ENCODE measurements at regions not wholly inside any gene's neighbourhood (a gene's known extent, or its start where the extent isn't known, plus 50 kb on each side); places are given as distances from the start of the nearest gene placed in this dataset.
"Not testable (repeated sequence)": the region's sequence is repeated elsewhere in the genome, so short reads cannot be mapped to it uniquely, and the experiment has no call there.

DNA sequence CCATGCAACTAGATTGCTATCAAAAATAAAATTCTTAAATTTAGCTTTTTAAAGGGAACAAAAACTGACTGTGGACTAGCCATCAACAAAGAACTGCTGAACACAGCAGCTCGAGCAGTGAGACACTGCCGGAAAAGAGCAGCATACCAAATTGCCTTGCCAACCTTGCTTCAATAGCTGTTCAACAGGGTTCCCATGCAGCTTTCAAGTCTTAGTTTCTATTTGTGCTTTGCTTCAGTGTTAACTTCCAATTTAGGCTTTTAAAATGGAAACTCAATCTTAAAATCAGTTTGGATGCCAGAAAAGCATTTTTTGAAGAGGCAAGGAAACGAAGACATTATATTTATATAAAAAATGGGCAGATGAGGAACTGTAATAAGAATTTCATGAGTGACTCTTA lies 463.4 kb upstream of the MAGEB18 start:
- Histone ChIP-seq H3K36me3 (replicated peaks; ENCODE audit: control insufficient read depth, insufficient read depth, low read length) (no peaks in the 10 kb centered on the region), H3K27me3 (ENCODE audit: control insufficient read depth, insufficient read depth, low read length) (no peaks in the 10 kb centered on the region), H3K4me3 (ENCODE audit: insufficient read depth, low read depth, low read length) (no peak overlapping the region)
- no peak for DNase-seq

DNA sequence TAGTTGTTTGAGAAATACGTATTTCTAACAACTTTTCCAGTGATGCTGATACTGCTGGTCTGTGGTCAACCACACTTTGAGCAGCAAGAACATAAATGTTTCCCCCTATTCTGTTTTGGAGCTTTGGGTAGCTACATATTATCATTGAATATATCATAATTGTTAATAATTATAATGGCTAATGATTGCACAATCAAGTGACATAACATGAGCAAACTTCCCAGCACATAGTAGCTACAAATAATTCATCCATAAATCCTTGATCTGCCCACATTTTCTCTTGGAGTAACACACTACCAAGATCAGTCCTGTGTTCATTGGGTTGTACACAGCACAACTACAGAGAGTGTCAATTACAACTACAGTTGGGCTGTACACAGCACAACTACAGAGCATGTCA lies 436.3 kb upstream of the MAGEB18 start:
- no peaks in the 10 kb centered on the region for H3K36me3 ChIP-seq (replicated peaks; ENCODE audit: control insufficient read depth, insufficient read depth, low read length)
- no peak overlapping the region for H3K4me3 ChIP-seq (ENCODE audit: insufficient read depth, low read depth, low read length)
- no peaks in the 10 kb centered on the region for H3K27me3 ChIP-seq (ENCODE audit: control insufficient read depth, insufficient read depth, low read length)
- no peak for DNase-seq

DNA sequence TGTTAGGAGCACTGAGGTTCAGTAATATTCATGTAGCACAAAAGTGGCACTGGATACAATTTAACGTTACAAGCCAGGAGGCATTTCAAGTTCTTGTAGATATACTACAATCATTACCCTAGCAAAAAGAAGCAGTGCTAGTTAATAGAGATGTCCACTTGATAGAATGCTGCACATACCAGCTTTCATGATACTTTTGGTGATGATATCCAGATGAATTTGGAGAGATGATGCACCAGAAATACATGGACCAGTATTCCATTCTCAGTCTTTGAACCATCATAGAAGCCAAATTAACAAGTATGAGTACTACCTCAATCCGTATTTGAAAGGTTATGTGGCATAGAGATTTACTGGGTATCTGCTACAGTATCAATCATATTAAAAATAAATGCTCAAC lies 421.0 kb upstream of the MAGEB18 start:
- no peak for DNase-seq
- H3K4me3 ChIP-seq (ENCODE audit: insufficient read depth, low read depth, low read length) = no peak overlapping the region
- H3K27me3 ChIP-seq (ENCODE audit: control insufficient read depth, insufficient read depth, low read length) = no peaks in the 10 kb centered on the region
- no peaks in the 10 kb centered on the region for H3K36me3 ChIP-seq (replicated peaks; ENCODE audit: control insufficient read depth, insufficient read depth, low read length)

DNA sequence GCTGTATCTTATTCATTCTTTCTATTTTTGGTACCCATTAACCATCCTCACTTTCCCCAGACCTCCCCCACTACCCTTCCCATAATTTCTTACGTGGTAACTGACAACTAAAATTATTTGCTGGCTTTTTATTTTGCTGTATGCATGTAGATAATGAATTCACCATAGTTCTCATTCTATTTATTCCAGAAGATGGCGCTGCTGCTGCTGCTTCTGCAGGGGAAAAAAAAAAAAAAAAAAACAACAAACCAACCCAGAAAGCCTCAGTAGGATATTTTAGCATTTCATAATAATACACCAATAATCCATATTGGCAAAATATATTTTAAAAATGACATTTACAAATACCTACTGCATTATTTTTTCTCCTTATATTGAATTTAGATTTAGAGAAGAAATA lies 416.6 kb upstream of the MAGEB18 start:
- H3K36me3 ChIP-seq (replicated peaks; ENCODE audit: control insufficient read depth, insufficient read depth, low read length) = no peaks in the 10 kb centered on the region
- DNase-seq = no peak
- no peaks in the 10 kb centered on the region for H3K27me3 ChIP-seq (ENCODE audit: control insufficient read depth, insufficient read depth, low read length)
- no peak overlapping the region for H3K4me3 ChIP-seq (ENCODE audit: insufficient read depth, low read depth, low read length)

DNA sequence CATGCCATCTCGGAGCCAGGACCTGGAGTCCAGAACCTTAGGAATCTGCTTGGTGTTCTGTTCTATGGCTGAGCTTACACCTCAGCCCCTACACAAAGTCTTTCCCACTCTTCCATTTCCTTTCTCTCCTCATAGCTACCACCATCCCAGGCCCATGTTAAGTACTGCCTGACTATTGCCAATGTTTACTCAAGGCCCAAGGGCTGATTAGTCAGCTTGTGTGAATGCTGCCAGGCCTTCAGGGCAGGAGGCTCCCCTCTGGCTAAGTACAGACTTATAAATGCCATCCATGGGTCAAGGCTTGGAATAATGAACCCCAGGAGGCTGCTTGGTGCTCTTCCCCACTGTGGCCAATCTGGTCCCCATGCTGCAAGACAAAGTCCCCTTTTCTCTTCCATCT lies 411.6 kb upstream of the MAGEB18 start:
- H3K27me3 ChIP-seq (ENCODE audit: control insufficient read depth, insufficient read depth, low read length) = no peaks in the 10 kb centered on the region
- no peaks in the 10 kb centered on the region for H3K36me3 ChIP-seq (replicated peaks; ENCODE audit: control insufficient read depth, insufficient read depth, low read length)
- no peak overlapping the region for H3K4me3 ChIP-seq (ENCODE audit: insufficient read depth, low read depth, low read length)
- DNase-seq = no peak

DNA sequence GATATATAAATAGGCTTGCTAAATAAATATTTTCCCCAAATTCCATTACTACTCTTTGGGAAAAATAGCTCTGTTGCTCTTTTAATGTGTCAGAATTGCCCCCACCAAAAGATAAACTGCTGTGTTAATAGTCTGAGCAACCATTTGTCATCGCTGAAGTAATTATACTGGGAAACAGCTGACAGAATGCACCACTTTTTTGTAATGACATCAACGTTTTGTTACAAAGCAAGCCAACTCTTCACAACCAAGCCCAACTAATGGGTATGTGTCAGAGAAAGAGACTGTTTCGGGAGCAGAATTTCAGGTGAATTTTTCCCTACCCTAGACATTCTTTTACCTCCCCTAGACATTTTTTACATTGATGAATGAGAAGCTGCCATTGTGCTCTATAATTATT lies 405.0 kb upstream of the MAGEB18 start:
- DNase-seq = no peak
- H3K36me3 ChIP-seq (replicated peaks; ENCODE audit: control insufficient read depth, insufficient read depth, low read length) = no peaks in the 10 kb centered on the region
- H3K4me3 ChIP-seq (ENCODE audit: insufficient read depth, low read depth, low read length) = no peak overlapping the region
- H3K27me3 ChIP-seq (ENCODE audit: control insufficient read depth, insufficient read depth, low read length) = no peaks in the 10 kb centered on the region

DNA sequence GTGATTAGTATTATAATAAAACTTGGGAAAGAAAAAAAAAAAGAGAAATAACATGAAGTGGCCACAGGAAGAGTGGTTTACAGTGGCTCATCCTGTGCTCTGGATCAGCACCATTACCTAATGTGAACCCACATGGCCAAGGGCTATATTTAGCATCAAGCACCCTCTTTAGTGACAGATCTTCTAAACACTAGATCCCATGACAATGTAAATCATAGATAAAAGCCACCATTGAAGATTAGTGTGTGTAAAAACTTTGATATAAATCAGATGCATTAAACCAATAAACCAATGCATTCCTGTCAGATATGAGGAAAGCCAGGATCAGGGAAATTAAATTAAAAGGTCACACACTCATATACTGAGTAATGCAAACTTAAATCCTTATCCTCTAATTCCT lies 400.6 kb upstream of the MAGEB18 start:
- Histone ChIP-seq H3K4me3 (ENCODE audit: insufficient read depth, low read depth, low read length) (no peak overlapping the region), H3K27me3 (ENCODE audit: control insufficient read depth, insufficient read depth, low read length) (no peaks in the 10 kb centered on the region), H3K36me3 (replicated peaks; ENCODE audit: control insufficient read depth, insufficient read depth, low read length) (no peaks in the 10 kb centered on the region)
- DNase-seq = no peak

DNA sequence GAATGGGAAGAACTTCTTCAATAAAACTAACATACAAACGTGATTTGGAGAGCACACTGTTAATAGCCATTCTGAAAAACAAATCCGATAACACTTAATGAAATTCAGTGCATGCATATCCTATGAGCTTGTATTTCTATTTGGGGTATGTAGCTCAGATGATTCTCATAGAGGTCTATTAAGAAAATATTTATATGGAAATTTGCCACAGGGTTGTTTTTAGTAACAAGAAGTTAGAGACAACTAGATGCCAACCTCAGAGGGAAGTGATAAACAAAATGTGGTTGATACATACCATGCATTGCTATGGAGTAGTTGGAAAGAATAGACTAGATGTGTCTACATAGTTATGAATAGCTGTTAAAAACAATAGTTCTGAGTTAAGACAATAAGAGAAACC lies 395.8 kb upstream of the MAGEB18 start:
- Histone ChIP-seq H3K27me3 (ENCODE audit: control insufficient read depth, insufficient read depth, low read length) (no peaks in the 10 kb centered on the region), H3K36me3 (replicated peaks; ENCODE audit: control insufficient read depth, insufficient read depth, low read length) (no peaks in the 10 kb centered on the region), H3K4me3 (ENCODE audit: insufficient read depth, low read depth, low read length) (no peak overlapping the region)
- no peak for DNase-seq

DNA sequence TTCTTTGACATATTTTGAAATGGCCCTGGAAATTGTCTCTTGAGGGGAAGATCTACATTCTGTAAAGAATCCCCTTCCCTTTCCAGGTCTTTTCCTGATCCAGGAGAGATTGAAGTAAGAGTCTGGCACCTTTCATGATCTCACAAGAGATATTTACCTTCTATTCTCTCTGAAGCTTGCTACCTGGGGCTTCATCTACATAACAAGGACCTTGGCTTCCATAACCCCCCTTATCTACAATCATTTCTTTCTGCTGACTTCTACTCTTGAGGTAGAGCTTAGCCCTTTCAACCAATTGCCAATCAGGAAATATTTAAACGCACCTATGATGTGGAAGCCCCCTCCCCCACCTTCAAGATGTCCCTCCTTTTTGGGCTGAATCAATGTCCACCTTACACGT lies 383.7 kb upstream of the MAGEB18 start:
- Histone ChIP-seq H3K36me3 (replicated peaks; ENCODE audit: control insufficient read depth, insufficient read depth, low read length) (no peaks in the 10 kb centered on the region), H3K27me3 (ENCODE audit: control insufficient read depth, insufficient read depth, low read length) (no peaks in the 10 kb centered on the region), H3K4me3 (ENCODE audit: insufficient read depth, low read depth, low read length) (no peak overlapping the region)
- no peak for DNase-seq

DNA sequence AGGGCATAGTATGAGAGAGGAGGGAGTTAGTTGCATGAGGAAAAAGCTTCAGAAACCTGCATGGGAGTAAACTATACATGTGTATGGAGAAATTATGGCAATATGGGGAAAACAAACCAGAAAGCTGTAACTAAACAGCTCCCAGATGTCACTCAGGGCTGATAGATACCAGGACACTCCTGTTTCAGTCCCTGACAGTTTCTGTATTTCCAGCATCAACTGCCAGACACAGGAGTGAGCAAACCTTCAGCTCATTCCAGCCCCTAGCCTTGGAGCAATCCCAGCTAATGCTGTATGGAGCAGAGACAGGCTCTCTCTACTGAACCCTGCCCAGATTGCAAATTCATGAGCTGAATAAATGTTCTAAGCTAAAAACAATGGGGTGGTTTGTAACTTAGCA lies 382.9 kb upstream of the MAGEB18 start:
- H3K27me3 ChIP-seq (ENCODE audit: control insufficient read depth, insufficient read depth, low read length) = no peaks in the 10 kb centered on the region
- H3K36me3 ChIP-seq (replicated peaks; ENCODE audit: control insufficient read depth, insufficient read depth, low read length) = no peaks in the 10 kb centered on the region
- DNase-seq = no peak
- H3K4me3 ChIP-seq (ENCODE audit: insufficient read depth, low read depth, low read length) = no peak overlapping the region

DNA sequence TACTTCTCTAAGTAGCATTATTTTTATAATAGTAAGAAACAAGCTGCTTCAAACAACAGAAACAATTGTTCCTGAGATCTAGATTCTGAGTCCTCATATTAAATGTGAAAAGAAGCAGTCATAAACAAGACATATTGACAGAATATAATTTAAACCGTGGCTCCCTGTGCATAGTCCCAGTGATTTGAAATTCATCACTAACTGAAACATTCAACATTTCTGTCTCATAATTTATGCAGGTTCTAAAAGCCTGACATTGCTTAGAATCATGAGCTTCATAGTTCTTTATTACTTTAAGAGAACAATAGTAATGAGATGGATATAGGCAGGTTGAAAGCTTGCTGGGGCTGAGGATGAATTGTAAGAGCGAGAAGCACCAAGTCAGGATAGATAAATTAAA lies 375.5 kb upstream of the MAGEB18 start:
- no peak for DNase-seq
- no peak overlapping the region for H3K4me3 ChIP-seq (ENCODE audit: insufficient read depth, low read depth, low read length)
- no peaks in the 10 kb centered on the region for H3K36me3 ChIP-seq (replicated peaks; ENCODE audit: control insufficient read depth, insufficient read depth, low read length)
- no peaks in the 10 kb centered on the region for H3K27me3 ChIP-seq (ENCODE audit: control insufficient read depth, insufficient read depth, low read length)

DNA sequence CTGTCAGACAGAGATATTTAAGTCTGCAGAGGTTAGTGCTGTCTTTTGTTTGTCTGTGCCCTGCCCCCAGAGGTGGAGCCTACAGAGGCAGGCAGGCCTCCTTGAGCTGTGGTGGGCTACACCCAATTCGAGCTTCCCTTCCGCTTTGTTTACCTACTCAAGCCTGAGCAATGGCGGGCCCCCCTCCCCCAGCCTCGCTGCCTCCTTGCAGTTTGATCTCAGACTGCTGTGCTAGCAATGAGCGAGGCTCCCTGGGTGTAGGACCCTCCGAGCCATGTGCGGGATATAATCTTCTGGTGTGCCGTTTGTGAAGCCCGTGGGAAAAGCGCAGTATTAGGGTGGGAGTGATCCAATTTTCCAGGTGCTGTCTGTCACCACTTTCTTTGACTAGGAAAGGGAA lies 366.3 kb upstream of the MAGEB18 start:
- not testable (repeated sequence) for H3K36me3 ChIP-seq (replicated peaks; ENCODE audit: control insufficient read depth, insufficient read depth, low read length); DNase-seq; H3K27me3 ChIP-seq (ENCODE audit: control insufficient read depth, insufficient read depth, low read length); H3K4me3 ChIP-seq (ENCODE audit: insufficient read depth, low read depth, low read length)

DNA sequence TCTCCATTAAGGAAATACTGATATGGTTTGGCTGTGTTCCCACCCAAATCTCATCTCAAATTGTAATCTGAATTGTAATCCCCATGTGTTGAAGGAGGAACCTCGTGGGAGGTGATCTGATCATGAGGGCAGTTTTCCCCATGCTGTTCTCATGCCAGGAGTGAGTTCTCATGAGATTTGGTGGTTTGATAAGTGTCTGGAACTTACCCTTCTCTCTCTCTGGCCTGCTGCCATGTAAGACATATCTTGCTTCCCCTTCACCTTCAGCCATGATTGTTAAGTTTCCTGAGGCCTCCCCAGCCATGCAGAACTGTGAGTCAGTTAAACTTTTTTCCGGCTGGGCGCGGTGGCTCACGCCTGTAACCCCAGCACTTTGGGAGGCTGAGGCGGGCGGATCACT lies 340.3 kb upstream of the MAGEB18 start:
- H3K36me3 ChIP-seq (replicated peaks; ENCODE audit: control insufficient read depth, insufficient read depth, low read length); H3K27me3 ChIP-seq (ENCODE audit: control insufficient read depth, insufficient read depth, low read length); H3K4me3 ChIP-seq (ENCODE audit: insufficient read depth, low read depth, low read length); DNase-seq: not testable (repeated sequence)

DNA sequence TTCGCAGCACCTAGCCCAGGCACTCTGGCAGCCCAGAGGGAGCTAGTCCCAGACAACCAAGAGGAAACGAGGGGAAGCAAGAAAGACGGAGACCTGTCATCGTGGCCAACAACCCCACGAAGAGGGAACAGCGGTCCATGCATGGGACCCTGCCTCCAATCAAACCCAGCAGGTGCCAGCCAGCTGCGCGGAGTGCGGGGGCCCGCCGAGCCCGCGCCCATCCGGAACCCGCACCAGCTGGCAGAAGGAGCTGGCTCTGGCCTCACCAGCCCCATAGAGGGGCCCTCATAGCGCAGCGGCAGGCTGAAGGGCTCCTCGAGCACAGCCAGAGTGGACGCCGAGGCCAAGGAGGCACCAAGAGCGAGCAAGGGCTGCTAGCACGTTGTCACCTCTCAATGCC lies 332.4 kb upstream of the MAGEB18 start:
- DNase-seq = no peak

DNA sequence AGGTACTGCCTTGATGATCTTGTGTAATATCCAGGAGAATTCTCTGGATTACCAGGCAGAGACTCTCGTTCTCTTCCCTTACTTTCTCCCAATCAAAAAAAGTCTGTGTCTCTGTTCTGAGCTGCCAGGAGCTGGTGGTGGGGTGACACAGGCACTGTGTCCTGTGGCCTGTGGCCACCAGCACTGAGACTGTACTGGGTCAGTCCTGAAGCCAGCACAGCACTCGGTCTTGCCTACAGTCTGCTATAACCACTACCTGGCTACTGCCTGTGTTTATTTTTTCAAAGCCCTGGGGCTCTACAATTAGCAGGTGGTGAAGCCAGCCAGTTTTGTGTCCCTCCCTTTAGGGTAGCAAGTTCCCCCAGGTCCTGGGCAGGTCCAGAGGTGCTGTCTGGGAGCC lies 331.1 kb upstream of the MAGEB18 start:
- DNase-seq = no peak
- Histone ChIP-seq H3K27me3 (ENCODE audit: control insufficient read depth, insufficient read depth, low read length) (no peaks in the 10 kb centered on the region), H3K36me3 (replicated peaks; ENCODE audit: control insufficient read depth, insufficient read depth, low read length) (no peaks in the 10 kb centered on the region), H3K4me3 (ENCODE audit: insufficient read depth, low read depth, low read length) (no peak overlapping the region)

More for the DNA sequence above, 332.4 kb upstream of the MAGEB18 start:
- no peak overlapping the region for H3K4me3 ChIP-seq (ENCODE audit: insufficient read depth, low read depth, low read length)
- no peaks in the 10 kb centered on the region for H3K27me3 ChIP-seq (ENCODE audit: control insufficient read depth, insufficient read depth, low read length)
- H3K36me3 ChIP-seq (replicated peaks; ENCODE audit: control insufficient read depth, insufficient read depth, low read length) = no peaks in the 10 kb centered on the region

DNA sequence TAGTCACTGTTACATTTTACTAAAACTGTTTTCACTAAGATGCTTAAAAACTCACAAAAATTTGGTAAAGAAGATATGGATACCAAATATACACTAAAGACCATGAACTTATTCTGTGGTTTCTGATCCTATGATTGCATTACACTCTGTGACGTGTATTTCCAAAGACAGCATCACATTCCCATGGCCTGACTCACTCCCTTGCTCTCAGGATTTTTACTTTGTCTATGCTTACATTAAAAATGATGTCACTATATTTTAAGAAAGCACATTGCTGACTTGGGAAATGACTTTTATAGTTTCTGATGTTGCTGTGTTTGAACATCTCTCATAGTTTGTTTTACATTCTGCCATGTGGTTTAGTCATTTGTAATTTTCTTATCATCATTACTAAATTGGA lies 327.9 kb upstream of the MAGEB18 start:
- DNase-seq = no peak
- H3K27me3 ChIP-seq (ENCODE audit: control insufficient read depth, insufficient read depth, low read length) = no peaks in the 10 kb centered on the region
- no peak overlapping the region for H3K4me3 ChIP-seq (ENCODE audit: insufficient read depth, low read depth, low read length)
- H3K36me3 ChIP-seq (replicated peaks; ENCODE audit: control insufficient read depth, insufficient read depth, low read length) = no peaks in the 10 kb centered on the region
